Stimulated activated CD4-positive, alpha-beta T cell treated with anti-CD3 and anti-CD28 coated beads, Interleukin-4, amount 100 ng/mL, for 48 hours (primary cell): ENCODE measurements at regions not wholly inside any gene's neighbourhood (a gene's known extent, or its start where the extent isn't known, plus 50 kb on each side); places are given as distances from the start of the nearest gene placed in this dataset.
A peak's percentile ranks its signal among the peaks of the same experiment; 100 is the strongest.
"Not testable (repeated sequence)": the region's sequence is repeated elsewhere in the genome, so short reads cannot be mapped to it uniquely, and the experiment has no call there.

ENCODE experiments used
- DNase-seq, 2 donors: peaks; one replicate each; pipeline ENCODE4 v3.0.0-alpha.2; 2020; ENCODE audit warnings: low read depth in 2 of 2

- no peak for DNase-seq
These were observed 52.0 kb downstream of the OLIG1 start for GRCh38 chr21:33121715-33122475.

- no peak for DNase-seq
These were observed 52.6 kb downstream of the OLIG1 start for GRCh38 chr21:33122507-33122906.

- DNase-seq = no peak
These were observed 53.6 kb downstream of the OLIG1 start for GRCh38 chr21:33123374-33124123.

- DNase-seq = no peak
These were observed 54.9 kb downstream of the OLIG1 start for GRCh38 chr21:33124889-33125288.

GRCh38 chr21:33125680-33126375, 55.9 kb downstream of the OLIG1 start:
- DNase-seq = no peak

- no peak for DNase-seq
These were observed 56.6 kb downstream of the OLIG1 start for GRCh38 chr21:33126569-33126968.

GRCh38 chr21:33127154-33127867, 57.4 kb downstream of the OLIG1 start:
- DNase-seq = peak; percentile 41 to 62

GRCh38 chr21:33127868-33128242, 57.9 kb downstream of the OLIG1 start:
- DNase-seq = no peak

GRCh38 chr21:33128538-33128937, 58.6 kb downstream of the OLIG1 start:
- DNase-seq = no peak

GRCh38 chr21:33132054-33132453, 62.1 kb downstream of the OLIG1 start:
- no peak for DNase-seq

- DNase-seq = no peak
These were observed 64.0 kb downstream of the OLIG1 start for GRCh38 chr21:33133892-33134291.

GRCh38 chr21:33135925-33136324, 66.0 kb downstream of the OLIG1 start:
- DNase-seq = no peak

GRCh38 chr21:33136847-33137502, 67.0 kb downstream of the OLIG1 start:
- DNase-seq = no peak

GRCh38 chr21:33139084-33139483, 69.1 kb downstream of the OLIG1 start:
- DNase-seq = no peak

- no peak for DNase-seq
These were observed 70.3 kb downstream of the OLIG1 start for GRCh38 chr21:33140288-33140687.

- no peak for DNase-seq
These were observed 76.5 kb downstream of the OLIG1 start for GRCh38 chr21:33146467-33146866.

- DNase-seq = no peak
These were observed 79.2 kb downstream of the OLIG1 start for GRCh38 chr21:33149181-33149580.

- not testable (repeated sequence) for DNase-seq
These were observed 78.8 kb upstream of the IFNAR2 start for GRCh38 chr21:33150968-33151367.

- DNase-seq = no peak
These were observed 77.6 kb upstream of the IFNAR2 start for GRCh38 chr21:33151941-33152731.

GRCh38 chr21:33152732-33153130, 77.0 kb upstream of the IFNAR2 start:
- no peak for DNase-seq

GRCh38 chr21:33155005-33155404, 74.7 kb upstream of the IFNAR2 start:
- DNase-seq = no peak
